Ascending aorta (tissue), 2 donors: ENCODE measurements at regions not wholly inside any gene's neighbourhood (a gene's known extent, or its start where the extent isn't known, plus 50 kb on each side); places are given as distances from the start of the nearest gene placed in this dataset.

ENCODE experiments used
- DNase-seq, 2 donors: peaks; one replicate each; pipeline ENCODE4 v3.0.0-alpha.2; 2019; ENCODE audit warnings: low spot score in 2 of 2
- H3K27ac ChIP-seq, 2 donors: fragments of 200-600 bp; sonication (generic); one replicate each; pipeline ENCODE4 v1.5.1; 2016 to 2017; ENCODE audit warnings: mild to moderate bottlenecking in 1 of 2
- H3K27me3 ChIP-seq: fragments of 200-600 bp; sonication (generic); one replicate; pipeline ENCODE4 v1.5.1; 2017
- H3K36me3 ChIP-seq, 2 donors: fragments of 200-600 bp; sonication (generic); one replicate each; pipeline ENCODE4 v1.5.1; 2016
- H3K4me1 ChIP-seq, 2 donors: fragments of 200-600 bp; sonication (generic); one replicate each; pipeline ENCODE4 v1.5.1; 2016 to 2017; ENCODE audit warnings: mild to moderate bottlenecking in 1 of 2
- H3K4me3 ChIP-seq, 2 donors: fragments of 200-600 bp; sonication (generic); one replicate each; pipeline ENCODE4 v1.5.1; 2016 to 2017; ENCODE audit warnings: mild to moderate bottlenecking in 1 of 2
- H3K9me3 ChIP-seq, 2 donors: fragments of 200-600 bp; sonication (generic); one replicate each; pipeline ENCODE4 v1.5.1; 2016
- intact Hi-C: fragments of 100-400 bp; cut with DNase I; formaldehyde crosslinking; loops from one replicate; pipeline ENCODE4 v1.15.1; 2023
- TF ChIP-seq, protein P1 (sequence below), 3 experiments: fragments of 200-600 bp in 2 of 3; fragments of 450-650 bp in 1 of 3; sonication (generic) in 2 of 3; IDR thresholded peaks; one replicate each; pipeline ENCODE4 v1.5.1; 2016 to 2019; ENCODE audit warnings: antibody characterized with exemption in 3 of 3, mild to moderate bottlenecking in 1 of 3, moderate library complexity in 1 of 3

DNA sequence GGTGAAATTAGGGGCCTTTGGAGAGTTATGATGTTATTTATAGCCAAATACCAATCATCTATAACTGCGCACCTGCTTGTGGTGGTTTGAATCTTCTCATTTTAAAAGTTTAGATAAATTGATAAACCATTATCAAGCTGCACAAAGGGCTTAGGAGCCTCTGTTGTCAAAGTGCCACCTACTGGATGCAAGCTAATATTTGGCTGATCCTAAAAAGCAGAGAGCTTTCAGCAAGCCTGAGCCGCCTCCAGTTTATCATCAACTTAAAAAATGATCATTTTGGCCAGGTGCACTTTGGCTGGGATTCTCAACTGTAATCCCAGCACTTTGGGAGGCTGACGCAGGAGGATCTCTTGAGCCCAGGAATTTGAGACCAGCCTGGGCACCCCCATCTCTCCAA lies 58.5 kb upstream of the ATXN1 start:
- TF ChIP-seq, protein P1, sequence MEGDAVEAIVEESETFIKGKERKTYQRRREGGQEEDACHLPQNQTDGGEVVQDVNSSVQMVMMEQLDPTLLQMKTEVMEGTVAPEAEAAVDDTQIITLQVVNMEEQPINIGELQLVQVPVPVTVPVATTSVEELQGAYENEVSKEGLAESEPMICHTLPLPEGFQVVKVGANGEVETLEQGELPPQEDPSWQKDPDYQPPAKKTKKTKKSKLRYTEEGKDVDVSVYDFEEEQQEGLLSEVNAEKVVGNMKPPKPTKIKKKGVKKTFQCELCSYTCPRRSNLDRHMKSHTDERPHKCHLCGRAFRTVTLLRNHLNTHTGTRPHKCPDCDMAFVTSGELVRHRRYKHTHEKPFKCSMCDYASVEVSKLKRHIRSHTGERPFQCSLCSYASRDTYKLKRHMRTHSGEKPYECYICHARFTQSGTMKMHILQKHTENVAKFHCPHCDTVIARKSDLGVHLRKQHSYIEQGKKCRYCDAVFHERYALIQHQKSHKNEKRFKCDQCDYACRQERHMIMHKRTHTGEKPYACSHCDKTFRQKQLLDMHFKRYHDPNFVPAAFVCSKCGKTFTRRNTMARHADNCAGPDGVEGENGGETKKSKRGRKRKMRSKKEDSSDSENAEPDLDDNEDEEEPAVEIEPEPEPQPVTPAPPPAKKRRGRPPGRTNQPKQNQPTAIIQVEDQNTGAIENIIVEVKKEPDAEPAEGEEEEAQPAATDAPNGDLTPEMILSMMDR (IDR thresholded peaks at IDR 0.05): peak in 1 of 3 experiments; percentile 31
- no peak overlapping the region for H3K27ac ChIP-seq
- H3K4me1 ChIP-seq: no peaks in the 10 kb centered on the region
- no peak for DNase-seq
- intact Hi-C loops: no loop called here
- no peaks in the 10 kb centered on the region for H3K27me3 ChIP-seq
- H3K9me3 ChIP-seq: no peaks in the 10 kb centered on the region
- no peak overlapping the region for H3K4me3 ChIP-seq
- H3K36me3 ChIP-seq: no peaks in the 10 kb centered on the region

- no peak overlapping the region for H3K27ac ChIP-seq
- H3K4me3 ChIP-seq: no peak overlapping the region
- no peak for DNase-seq
- H3K9me3 ChIP-seq: no peaks in the 10 kb centered on the region
- no peaks in the 10 kb centered on the region for H3K27me3 ChIP-seq
- TF ChIP-seq, protein P1 (IDR thresholded peaks at IDR 0.05): no peak
- intact Hi-C loops: no loop called here
- no peaks in the 10 kb centered on the region for H3K36me3 ChIP-seq
- H3K4me1 ChIP-seq: no peaks in the 10 kb centered on the region
These were observed 57.8 kb upstream of the ATXN1 start for GRCh38 chr6:16818992-16819626.

- H3K27ac ChIP-seq: no peak overlapping the region
- peaks cover 0 to 3% of the 10 kb centered on the region in 2 donors for H3K9me3 ChIP-seq
- no peaks in the 10 kb centered on the region for H3K4me1 ChIP-seq
- no peak for DNase-seq
- intact Hi-C loops: no loop called here
- TF ChIP-seq, protein P1 (IDR thresholded peaks at IDR 0.05): no peak
- H3K27me3 ChIP-seq: no peaks in the 10 kb centered on the region
- H3K36me3 ChIP-seq: no peaks in the 10 kb centered on the region
- H3K4me3 ChIP-seq: no peak overlapping the region
These were observed 56.3 kb upstream of the ATXN1 start for GRCh38 chr6:16817594-16817993.

DNA sequence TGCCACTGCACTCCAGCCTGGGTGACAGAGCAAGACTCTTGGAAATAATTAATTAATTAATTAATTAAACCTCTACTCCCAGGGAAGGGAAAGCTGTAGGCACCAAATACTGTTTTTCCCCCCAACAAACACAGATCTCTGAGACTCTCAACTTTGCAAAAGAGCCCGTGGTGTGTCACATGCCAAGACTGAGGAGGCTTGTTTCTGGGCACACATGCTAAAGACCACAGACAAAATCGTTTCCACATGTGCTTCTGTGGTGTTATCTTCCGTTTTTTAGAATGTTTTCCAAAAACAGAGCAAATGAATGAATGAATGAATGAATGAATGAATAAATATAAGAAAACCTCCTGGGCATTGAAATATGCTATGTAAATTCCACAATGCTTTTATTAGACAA lies 55.6 kb upstream of the ATXN1 start:
- no peak for DNase-seq
- peaks cover 0 to 3% of the 10 kb centered on the region in 2 donors for H3K9me3 ChIP-seq
- no peak overlapping the region for H3K4me3 ChIP-seq
- TF ChIP-seq, protein P1 (IDR thresholded peaks at IDR 0.05): no peak
- H3K27ac ChIP-seq: no peak overlapping the region
- no peaks in the 10 kb centered on the region for H3K27me3 ChIP-seq
- H3K4me1 ChIP-seq: no peaks in the 10 kb centered on the region
- H3K36me3 ChIP-seq: no peaks in the 10 kb centered on the region
- intact Hi-C loops: no loop called here

GRCh38 chr6:16812993-16813392 lies 51.7 kb upstream of the ATXN1 start:
- Histone ChIP-seq H3K4me3 (no peak overlapping the region), H3K9me3 (peaks cover 0 to 3% of the 10 kb centered on the region in 2 donors), H3K27me3 (no peaks in the 10 kb centered on the region), H3K4me1 (no peaks in the 10 kb centered on the region), H3K27ac (no peak overlapping the region), H3K36me3 (no peaks in the 10 kb centered on the region)
- TF ChIP-seq, protein P1 (IDR thresholded peaks at IDR 0.05): no peak
- intact Hi-C loops: no loop called here
- DNase-seq: no peak
